Mesendoderm (in vitro differentiated cells): ENCODE measurements at regions not wholly inside any gene's neighbourhood (a gene's known extent, or its start where the extent isn't known, plus 50 kb on each side); places are given as distances from the start of the nearest gene placed in this dataset.

Source experiments
- DNase-seq: peaks from one replicate; pipeline ENCODE4 v3.0.0; 2013
- H2AK5ac ChIP-seq: 2 replicates; pipeline ENCODE4 v1.6.1; 2013; ENCODE audit warnings: low read length, inconsistent platforms
- H2BK120ac ChIP-seq: 2 replicates; pipeline ENCODE4 v1.6.1; 2013; ENCODE audit warnings: low read depth, mild to moderate bottlenecking, low read length, moderate library complexity, mixed read lengths
- H2BK15ac ChIP-seq: replicated peaks from 2 replicates; pipeline ENCODE4 v1.6.1; 2013; ENCODE audit warnings: low read depth, mild to moderate bottlenecking, moderate library complexity
- H2BK5ac ChIP-seq: 2 replicates; pipeline ENCODE4 v1.6.1; 2013; ENCODE audit warnings: low read length, inconsistent platforms
- H3K18ac ChIP-seq: 2 replicates; pipeline ENCODE4 v1.6.1; 2013; ENCODE audit warnings: mild to moderate bottlenecking, low read length, mixed read lengths
- H3K23ac ChIP-seq: one replicate; pipeline ENCODE4 v1.6.1; 2013; ENCODE audit warnings: low read length
- H3K27ac ChIP-seq: 2 replicates; pipeline ENCODE4 v1.5.1; 2013; ENCODE audit warnings: low read depth, mild to moderate bottlenecking, inconsistent platforms, low read length, moderate library complexity
- H3K27me3 ChIP-seq: 2 replicates; pipeline ENCODE4 v1.6.1; 2013; ENCODE audit warnings: low read length, control low read depth, mild to moderate bottlenecking, inconsistent platforms; ENCODE audit not compliant: insufficient read depth, poor library complexity
- H3K36me3 ChIP-seq: 2 replicates; pipeline ENCODE4 v1.6.1; 2013; ENCODE audit warnings: low read length, inconsistent platforms; ENCODE audit not compliant: control insufficient read depth, insufficient read depth
- H3K4ac ChIP-seq: one replicate; pipeline ENCODE4 v1.6.1; 2013; ENCODE audit warnings: low read depth, mild to moderate bottlenecking, low read length, moderate library complexity
- H3K4me1 ChIP-seq: 2 replicates; pipeline ENCODE4 v1.6.1; 2013; ENCODE audit warnings: low read depth, low read length, inconsistent platforms; ENCODE audit not compliant: control insufficient read depth
- H3K4me2 ChIP-seq: 2 replicates; pipeline ENCODE4 v1.6.1; 2013; ENCODE audit warnings: low read length
- H3K4me3 ChIP-seq: 2 replicates; pipeline ENCODE4 v1.5.1; 2013; ENCODE audit warnings: mild to moderate bottlenecking, low read length
- H3K56ac ChIP-seq: one replicate; pipeline ENCODE4 v1.6.1; 2013; ENCODE audit warnings: low read length
- H3K79me1 ChIP-seq: 2 replicates; pipeline ENCODE4 v1.6.1; 2013; ENCODE audit warnings: low read length, inconsistent platforms
- H3K79me2 ChIP-seq: 2 replicates; pipeline ENCODE4 v1.6.1; 2013; ENCODE audit warnings: mild to moderate bottlenecking, low read length; ENCODE audit not compliant: control insufficient read depth, insufficient read depth
- H3K9ac ChIP-seq: 2 replicates; pipeline ENCODE4 v1.6.1; 2013; ENCODE audit warnings: low read length, inconsistent platforms
- H4K5ac ChIP-seq: one replicate; pipeline ENCODE4 v1.6.1; 2013; ENCODE audit warnings: low read length
- H4K8ac ChIP-seq: one replicate; pipeline ENCODE4 v1.6.1; 2013; ENCODE audit warnings: low read depth, mild to moderate bottlenecking, control low read depth, low read length, moderate library complexity
- WGBS: extraction: QIAGEN DNeasy Blood & Tissue Kit; methylation state at CpG from one replicate; pipeline ENCODE4 v1.1.7; 2013; ENCODE audit warnings: low lambda C conversion rate, missing lambda C conversion rate; ENCODE audit not compliant: insufficient coverage; ENCODE audit errors: extremely low coverage; 5-methylcytosine and 5-hydroxymethylcytosine counted together

GRCh38 chr14:21993837-21994236, 320.2 kb upstream of the OR4E1 start:
- H2BK15ac ChIP-seq: no peak overlapping the region
- H3K4me1 ChIP-seq: no peaks in the 10 kb centered on the region
- H3K4me2 ChIP-seq: no peak overlapping the region
- H3K27me3 ChIP-seq: no peaks in the 10 kb centered on the region
- no peak overlapping the region for H3K9ac ChIP-seq
- no peak overlapping the region for H4K8ac ChIP-seq
- no peak overlapping the region for H3K23ac ChIP-seq
- H3K79me1 ChIP-seq: no peaks in the 10 kb centered on the region
- H2BK5ac ChIP-seq: no peak overlapping the region
- H3K4me3 ChIP-seq: no peak overlapping the region
- H3K27ac ChIP-seq: no peak overlapping the region
- H3K79me2 ChIP-seq: no peaks in the 10 kb centered on the region
- H3K4ac ChIP-seq: no peak overlapping the region
- DNase-seq: no peak
- H3K18ac ChIP-seq: no peak overlapping the region
- no peak overlapping the region for H3K56ac ChIP-seq
- no peak overlapping the region for H2BK120ac ChIP-seq
- no peak overlapping the region for H4K5ac ChIP-seq
- no peak overlapping the region for H2AK5ac ChIP-seq
- no peaks in the 10 kb centered on the region for H3K36me3 ChIP-seq

DNA sequence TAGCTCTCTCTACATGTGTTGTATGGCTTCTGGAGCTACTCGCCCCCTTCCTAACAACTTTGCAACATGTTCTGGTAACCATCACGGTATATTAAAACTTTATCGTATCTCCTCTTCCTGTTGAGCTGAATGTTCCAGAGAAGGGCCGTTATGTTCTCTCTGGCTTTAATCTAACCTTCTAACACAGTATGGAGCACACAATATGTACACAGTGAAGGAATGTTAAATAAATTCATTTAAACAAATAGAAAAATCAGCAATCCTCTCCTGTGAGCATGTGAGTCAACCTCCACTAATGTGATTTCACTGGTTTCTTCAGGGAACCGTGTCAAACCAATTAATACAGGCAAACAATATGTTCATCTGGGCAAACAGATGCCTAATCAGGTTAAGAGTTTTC, 319.5 kb upstream of the OR4E1 start:
- no peak overlapping the region for H4K5ac ChIP-seq
- H4K8ac ChIP-seq: no peak overlapping the region
- H3K18ac ChIP-seq: no peak overlapping the region
- H3K9ac ChIP-seq: no peak overlapping the region
- no peaks in the 10 kb centered on the region for H3K79me2 ChIP-seq
- no peak overlapping the region for H2BK5ac ChIP-seq
- DNase-seq: no peak
- H3K4ac ChIP-seq: no peak overlapping the region
- no peaks in the 10 kb centered on the region for H3K4me1 ChIP-seq
- no peak overlapping the region for H2BK15ac ChIP-seq
- WGBS: no CpG with 5 or more reads among the region's 5 CpGs
- no peak overlapping the region for H2BK120ac ChIP-seq
- no peak overlapping the region for H3K23ac ChIP-seq
- H3K27ac ChIP-seq: no peak overlapping the region
- H3K56ac ChIP-seq: no peak overlapping the region
- no peaks in the 10 kb centered on the region for H3K27me3 ChIP-seq
- no peaks in the 10 kb centered on the region for H3K79me1 ChIP-seq
- H3K36me3 ChIP-seq: no peaks in the 10 kb centered on the region
- H3K4me3 ChIP-seq: no peak overlapping the region
- no peak overlapping the region for H2AK5ac ChIP-seq
- H3K4me2 ChIP-seq: no peak overlapping the region

GRCh38 chr14:21991130-21991529, 317.5 kb upstream of the OR4E1 start:
- no peak overlapping the region for H3K4me3 ChIP-seq
- no peaks in the 10 kb centered on the region for H3K79me1 ChIP-seq
- H3K56ac ChIP-seq: no peak overlapping the region
- WGBS: no CpG with 5 or more reads among the region's 2 CpGs
- H3K4me2 ChIP-seq: no peak overlapping the region
- H2BK120ac ChIP-seq: no peak overlapping the region
- no peak overlapping the region for H3K23ac ChIP-seq
- no peak overlapping the region for H2BK15ac ChIP-seq
- no peak overlapping the region for H3K9ac ChIP-seq
- H4K8ac ChIP-seq: no peak overlapping the region
- no peak overlapping the region for H3K4ac ChIP-seq
- no peak overlapping the region for H3K18ac ChIP-seq
- no peaks in the 10 kb centered on the region for H3K36me3 ChIP-seq
- no peak overlapping the region for H2AK5ac ChIP-seq
- H3K79me2 ChIP-seq: no peaks in the 10 kb centered on the region
- H3K4me1 ChIP-seq: no peaks in the 10 kb centered on the region
- no peak overlapping the region for H3K27ac ChIP-seq
- no peak for DNase-seq
- no peak overlapping the region for H2BK5ac ChIP-seq
- H4K5ac ChIP-seq: no peak overlapping the region
- H3K27me3 ChIP-seq: no peaks in the 10 kb centered on the region

- Histone ChIP-seq H2BK5ac (no peak overlapping the region), H3K27ac (no peak overlapping the region), H2AK5ac (no peak overlapping the region), H3K9ac (no peak overlapping the region), H2BK120ac (no peak overlapping the region), H3K4me3 (no peak overlapping the region), H4K5ac (no peak overlapping the region), H3K36me3 (no peaks in the 10 kb centered on the region), H3K79me2 (no peaks in the 10 kb centered on the region), H3K23ac (no peak overlapping the region), H3K4ac (no peak overlapping the region), H3K4me2 (no peak overlapping the region), H3K4me1 (no peaks in the 10 kb centered on the region), H4K8ac (no peak overlapping the region), H3K27me3 (no peaks in the 10 kb centered on the region), H3K79me1 (no peaks in the 10 kb centered on the region), H2BK15ac (no peak overlapping the region), H3K18ac (no peak overlapping the region), H3K56ac (no peak overlapping the region)
- WGBS: no CpG with 5 or more reads among the region's 2 CpGs
- DNase-seq: peak; percentile 15
Measured at GRCh38 chr14:21990116-21990515, 316.5 kb upstream of the OR4E1 start.

- DNase-seq: no peak
- no peaks in the 10 kb centered on the region for H3K27me3 ChIP-seq
- H3K9ac ChIP-seq: no peak overlapping the region
Measured at GRCh38 chr14:21989090-21989489, 315.5 kb upstream of the OR4E1 start.

GRCh38 chr14:21988413-21988812, 314.8 kb upstream of the OR4E1 start:
- Histone ChIP-seq H3K23ac (no peak overlapping the region), H2BK120ac (no peak overlapping the region), H3K56ac (no peak overlapping the region), H2BK15ac (no peak overlapping the region), H2BK5ac (no peak overlapping the region), H4K5ac (no peak overlapping the region), H2AK5ac (no peak overlapping the region), H4K8ac (no peak overlapping the region), H3K36me3 (no peaks in the 10 kb centered on the region), H3K79me1 (no peaks in the 10 kb centered on the region), H3K4ac (no peak overlapping the region), H3K18ac (no peak overlapping the region), H3K4me3 (no peak overlapping the region), H3K27me3 (no peaks in the 10 kb centered on the region), H3K9ac (no peak overlapping the region), H3K27ac (no peak overlapping the region), H3K4me2 (no peak overlapping the region), H3K79me2 (no peaks in the 10 kb centered on the region), H3K4me1 (no peaks in the 10 kb centered on the region)
- WGBS: no CpG with 5 or more reads among the region's 1 CpG
- DNase-seq: no peak

More at GRCh38 chr14:21989090-21989489, 315.5 kb upstream of the OR4E1 start:
- Histone ChIP-seq H4K5ac (no peak overlapping the region), H3K4me2 (no peak overlapping the region), H2BK15ac (no peak overlapping the region), H3K18ac (no peak overlapping the region), H3K79me2 (no peaks in the 10 kb centered on the region), H3K36me3 (no peaks in the 10 kb centered on the region), H3K79me1 (no peaks in the 10 kb centered on the region), H3K4me3 (no peak overlapping the region), H3K4ac (no peak overlapping the region), H2BK120ac (no peak overlapping the region), H3K56ac (no peak overlapping the region), H4K8ac (no peak overlapping the region), H2BK5ac (no peak overlapping the region), H3K4me1 (no peaks in the 10 kb centered on the region), H3K23ac (no peak overlapping the region), H2AK5ac (no peak overlapping the region), H3K27ac (no peak overlapping the region)
- no CpG with 5 or more reads among the region's 7 CpGs for WGBS
